ENCODE measurements at regions not wholly inside any gene's neighbourhood (a gene's known extent, or its start where the extent isn't known, plus 50 kb on each side); places are given as distances from the start of the nearest gene placed in this dataset.

DNA sequence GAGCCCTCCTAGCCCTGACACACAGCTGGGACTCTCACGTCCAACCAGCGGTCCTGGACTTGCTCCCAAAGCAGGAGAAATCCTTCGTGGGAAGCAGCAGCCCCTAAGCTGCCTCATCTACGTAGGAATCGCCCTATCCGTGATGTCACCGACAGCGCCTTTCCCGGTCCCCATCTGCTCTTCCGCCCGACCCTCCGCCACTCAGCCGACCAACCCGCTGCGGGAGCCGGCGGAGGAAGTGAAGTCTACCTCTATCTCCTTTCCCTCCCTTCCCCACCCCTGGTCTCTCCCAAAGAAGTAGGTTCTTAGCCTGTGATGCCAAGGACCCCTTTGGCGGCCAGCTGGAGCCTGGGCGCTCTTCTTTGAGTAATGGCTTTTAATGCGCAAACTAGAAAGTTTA is 272.1 kb downstream of the FAM72C start:
- CTCF ChIA-PET (ENCODE audit: low intra/inter-chr PET ratio, low total read pairs) = no interaction called here
- Histone ChIP-seq H3K4me1 (ENCODE audit: insufficient read depth, low read length) (no peaks in the 10 kb centered on the region), H3K27ac (ENCODE audit: extremely low read length, insufficient read depth, low read length) (no peak overlapping the region), H3K79me2 (ENCODE audit: insufficient read depth, low read length) (no peaks in the 10 kb centered on the region), H3K4me2 (ENCODE audit: low read depth, low read length) (no peak overlapping the region), H3K9ac (ENCODE audit: insufficient read depth, low read depth, low read length) (no peak overlapping the region), H2AFZ (ENCODE audit: low read length) (no peak overlapping the region), H3K27me3 (ENCODE audit: control insufficient read depth in 1 of 2, insufficient read depth in 2 of 2, low read length in 2 of 2) (peaks cover 1 to 11% of the 10 kb centered on the region in 2 experiments; a peak in 2 of 5 replicates), H3K4me3 (replicated peaks in 1 of 3; ENCODE audit: insufficient read depth in 1 of 3, low read depth in 2 of 3, low read length in 3 of 3) (no peak overlapping the region), H3K36me3 (replicated peaks in 1 of 2; ENCODE audit: control insufficient read depth in 1 of 2, insufficient read depth in 2 of 2, low read length in 2 of 2) (no peaks in the 10 kb centered on the region), H4K20me1 (ENCODE audit: insufficient read depth, low read length) (no peaks in the 10 kb centered on the region), H3K9me3 (ENCODE audit: low read length) (no peaks in the 10 kb centered on the region)
- DNase-seq (ENCODE audit: low spot score) = no peak
- POLR2A ChIA-PET = no interaction called here
- in situ Hi-C loops (cut with HindIII; ENCODE audit: extremely low pct_ligation_motif_present, low pct_unique_long_range_greater_than_20kb) = no loop called here
- BruUV-seq (replicated peaks) = no TSS peak
- intact Hi-C loops (cut with micrococcal nuclease; ENCODE audit: unreplicated experiment) = no loop called here
- FAIRE-seq = no peak
- WGBS (ENCODE audit: low lambda C conversion rate) = 31% methylated on average over 20 of the region's 20 CpGs
- ATAC-seq = no peak
- TF ChIP-seq MLX (CRISPR knock-in tag; IDR thresholded peaks at IDR 0.05) (no peak), ARID5B (CRISPR knock-in tag; IDR thresholded peaks at IDR 0.05) (no peak), TEAD3 (CRISPR knock-in tag; optimal IDR thresholded peaks at IDR 0.05; ENCODE audit: borderline replicate concordance) (no peak), TAF15 (IDR thresholded peaks at IDR 0.05; ENCODE audit: low read depth, low read length, poor library complexity, severe bottlenecking) (no peak), GTF2F1 (IDR thresholded peaks at IDR 0.05; ENCODE audit: low read length) (no peak), ZNF629 (CRISPR knock-in tag; conservative IDR thresholded peaks at IDR 0.05) (no peak), ZNF780A (CRISPR knock-in tag; IDR thresholded peaks at IDR 0.05) (no peak), ZSCAN21 (CRISPR knock-in tag; IDR thresholded peaks at IDR 0.05; ENCODE audit: borderline replicate concordance) (no peak), IKZF4 (CRISPR knock-in tag; IDR thresholded peaks at IDR 0.05; ENCODE audit: borderline replicate concordance, low read depth, not compliant biosample characterization) (no peak), ZFP41 (CRISPR knock-in tag; IDR thresholded peaks at IDR 0.05; ENCODE audit: borderline replicate concordance) (no peak)
- TF ChIP-seq, protein P1, sequence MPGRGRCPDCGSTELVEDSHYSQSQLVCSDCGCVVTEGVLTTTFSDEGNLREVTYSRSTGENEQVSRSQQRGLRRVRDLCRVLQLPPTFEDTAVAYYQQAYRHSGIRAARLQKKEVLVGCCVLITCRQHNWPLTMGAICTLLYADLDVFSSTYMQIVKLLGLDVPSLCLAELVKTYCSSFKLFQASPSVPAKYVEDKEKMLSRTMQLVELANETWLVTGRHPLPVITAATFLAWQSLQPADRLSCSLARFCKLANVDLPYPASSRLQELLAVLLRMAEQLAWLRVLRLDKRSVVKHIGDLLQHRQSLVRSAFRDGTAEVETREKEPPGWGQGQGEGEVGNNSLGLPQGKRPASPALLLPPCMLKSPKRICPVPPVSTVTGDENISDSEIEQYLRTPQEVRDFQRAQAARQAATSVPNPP (CRISPR knock-in tag; IDR thresholded peaks at IDR 0.05) = no peak
- TF ChIP-seq, protein P2, sequence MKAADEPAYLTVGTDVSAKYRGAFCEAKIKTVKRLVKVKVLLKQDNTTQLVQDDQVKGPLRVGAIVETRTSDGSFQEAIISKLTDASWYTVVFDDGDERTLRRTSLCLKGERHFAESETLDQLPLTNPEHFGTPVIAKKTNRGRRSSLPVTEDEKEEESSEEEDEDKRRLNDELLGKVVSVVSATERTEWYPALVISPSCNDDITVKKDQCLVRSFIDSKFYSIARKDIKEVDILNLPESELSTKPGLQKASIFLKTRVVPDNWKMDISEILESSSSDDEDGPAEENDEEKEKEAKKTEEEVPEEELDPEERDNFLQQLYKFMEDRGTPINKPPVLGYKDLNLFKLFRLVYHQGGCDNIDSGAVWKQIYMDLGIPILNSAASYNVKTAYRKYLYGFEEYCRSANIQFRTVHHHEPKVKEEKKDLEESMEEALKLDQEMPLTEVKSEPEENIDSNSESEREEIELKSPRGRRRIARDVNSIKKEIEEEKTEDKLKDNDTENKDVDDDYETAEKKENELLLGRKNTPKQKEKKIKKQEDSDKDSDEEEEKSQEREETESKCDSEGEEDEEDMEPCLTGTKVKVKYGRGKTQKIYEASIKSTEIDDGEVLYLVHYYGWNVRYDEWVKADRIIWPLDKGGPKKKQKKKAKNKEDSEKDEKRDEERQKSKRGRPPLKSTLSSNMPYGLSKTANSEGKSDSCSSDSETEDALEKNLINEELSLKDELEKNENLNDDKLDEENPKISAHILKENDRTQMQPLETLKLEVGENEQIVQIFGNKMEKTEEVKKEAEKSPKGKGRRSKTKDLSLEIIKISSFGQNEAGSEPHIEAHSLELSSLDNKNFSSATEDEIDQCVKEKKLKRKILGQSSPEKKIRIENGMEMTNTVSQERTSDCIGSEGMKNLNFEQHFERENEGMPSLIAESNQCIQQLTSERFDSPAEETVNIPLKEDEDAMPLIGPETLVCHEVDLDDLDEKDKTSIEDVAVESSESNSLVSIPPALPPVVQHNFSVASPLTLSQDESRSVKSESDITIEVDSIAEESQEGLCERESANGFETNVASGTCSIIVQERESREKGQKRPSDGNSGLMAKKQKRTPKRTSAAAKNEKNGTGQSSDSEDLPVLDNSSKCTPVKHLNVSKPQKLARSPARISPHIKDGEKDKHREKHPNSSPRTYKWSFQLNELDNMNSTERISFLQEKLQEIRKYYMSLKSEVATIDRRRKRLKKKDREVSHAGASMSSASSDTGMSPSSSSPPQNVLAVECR (CRISPR knock-in tag; IDR thresholded peaks at IDR 0.05; ENCODE audit: borderline replicate concordance) = no peak
- TF ChIP-seq, protein P3, sequence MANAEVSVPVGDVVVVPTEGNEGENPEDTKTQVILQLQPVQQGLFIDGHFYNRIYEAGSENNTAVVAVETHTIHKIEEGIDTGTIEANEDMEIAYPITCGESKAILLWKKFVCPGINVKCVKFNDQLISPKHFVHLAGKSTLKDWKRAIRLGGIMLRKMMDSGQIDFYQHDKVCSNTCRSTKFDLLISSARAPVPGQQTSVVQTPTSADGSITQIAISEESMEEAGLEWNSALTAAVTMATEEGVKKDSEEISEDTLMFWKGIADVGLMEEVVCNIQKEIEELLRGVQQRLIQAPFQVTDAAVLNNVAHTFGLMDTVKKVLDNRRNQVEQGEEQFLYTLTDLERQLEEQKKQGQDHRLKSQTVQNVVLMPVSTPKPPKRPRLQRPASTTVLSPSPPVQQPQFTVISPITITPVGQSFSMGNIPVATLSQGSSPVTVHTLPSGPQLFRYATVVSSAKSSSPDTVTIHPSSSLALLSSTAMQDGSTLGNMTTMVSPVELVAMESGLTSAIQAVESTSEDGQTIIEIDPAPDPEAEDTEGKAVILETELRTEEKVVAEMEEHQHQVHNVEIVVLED (CRISPR knock-in tag; IDR thresholded peaks at IDR 0.05; ENCODE audit: borderline replicate concordance) = no peak
